Neural cell (in vitro differentiated cells): ENCODE measurements at regions not wholly inside any gene's neighbourhood (a gene's known extent, or its start where the extent isn't known, plus 50 kb on each side); places are given as distances from the start of the nearest gene placed in this dataset.

ENCODE experiments used
- CTCF ChIP-seq: fragments of 450-650 bp; IDR thresholded peaks from 2 replicates; pipeline ENCODE4 v1.5.1; 2014; ENCODE audit warnings: antibody characterized with exemption, mild to moderate bottlenecking, moderate library complexity; ENCODE audit not compliant: poor library complexity, severe bottlenecking
- EP300 ChIP-seq: fragments of 450-650 bp; conservative IDR thresholded peaks from 2 replicates; pipeline ENCODE4 v1.6.1; 2014; ENCODE audit warnings: antibody characterized with exemption, mild to moderate bottlenecking, moderate library complexity; ENCODE audit not compliant: poor library complexity, severe bottlenecking
- EZH2 ChIP-seq: fragments of 200-600, 300-800 bp; shearing (Covaris generic), sonication (generic); IDR thresholded peaks from 2 replicates; pipeline ENCODE4 v1.6.1; 2014; ENCODE audit warnings: antibody characterized with exemption, low read length, borderline replicate concordance, mild to moderate bottlenecking; ENCODE audit not compliant: insufficient read depth, poor library complexity, severe bottlenecking
- MXI1 ChIP-seq: fragments of 450-650 bp; conservative IDR thresholded peaks from 2 replicates; pipeline ENCODE4 v1.6.1; 2014; ENCODE audit warnings: antibody characterized with exemption, mild to moderate bottlenecking; ENCODE audit not compliant: poor library complexity, severe bottlenecking
- POLR2AphosphoS5 ChIP-seq: IDR thresholded peaks from 2 replicates; pipeline ENCODE4 v1.6.1; 2012
- RAD21 ChIP-seq: fragments of 450-650 bp; conservative IDR thresholded peaks from 2 replicates; pipeline ENCODE4 v1.6.1; 2014; ENCODE audit warnings: antibody characterized with exemption, mild to moderate bottlenecking, moderate library complexity
- REST ChIP-seq: IDR thresholded peaks from 2 replicates; pipeline ENCODE4 v1.6.1; 2012; ENCODE audit warnings: borderline replicate concordance
- SMC3 ChIP-seq: fragments of 450-650 bp; conservative IDR thresholded peaks from 2 replicates; pipeline ENCODE4 v1.6.1; 2014; ENCODE audit warnings: antibody characterized with exemption, mild to moderate bottlenecking, moderate library complexity; ENCODE audit not compliant: poor library complexity
- TAF1 ChIP-seq: IDR thresholded peaks from 2 replicates; pipeline ENCODE4 v1.6.1; 2012; ENCODE audit warnings: low read depth

GRCh38 chr6:76441875-76442274 is 369.4 kb upstream of the IMPG1 start:
- TF ChIP-seq EZH2 (no peak), CTCF (no peak), EP300 (no peak), SMC3 (no peak), TAF1 (no peak), POLR2AphosphoS5 (no peak), REST (no peak), MXI1 (no peak), RAD21 (no peak)
